ENCODE measurements at regions not wholly inside any gene's neighbourhood (a gene's known extent, or its start where the extent isn't known, plus 50 kb on each side); places are given as distances from the start of the nearest gene placed in this dataset.

- Histone ChIP-seq H3K27ac (no peak overlapping the region), H3K27me3 (no peaks in the 10 kb centered on the region), H3K9me3 (peaks cover 0 to 4% (median 0%) of the 10 kb centered on the region in 4 donors), H3K36me3 (no peaks in the 10 kb centered on the region), H3K4me3 (no peak overlapping the region), H3K4me1 (peaks cover 0 to 11% (median 5%) of the 10 kb centered on the region in 4 donors)
- intact Hi-C loops (cut with DNase I), result no loop called here
- no peak for DNase-seq
- TF ChIP-seq CTCF (IDR thresholded peaks at IDR 0.05) (no peak), POLR2AphosphoS5 (IDR thresholded peaks at IDR 0.05) (no peak), EP300 (IDR thresholded peaks at IDR 0.05) (no peak), POLR2A (IDR thresholded peaks at IDR 0.05) (no peak)
- 94 to 95% methylated on average over 3 of the region's 3 CpGs for WGBS, 2 donors
Observed at GRCh38 chr21:34217263-34217662, 143.9 kb downstream of the MRPS6 start.

DNA sequence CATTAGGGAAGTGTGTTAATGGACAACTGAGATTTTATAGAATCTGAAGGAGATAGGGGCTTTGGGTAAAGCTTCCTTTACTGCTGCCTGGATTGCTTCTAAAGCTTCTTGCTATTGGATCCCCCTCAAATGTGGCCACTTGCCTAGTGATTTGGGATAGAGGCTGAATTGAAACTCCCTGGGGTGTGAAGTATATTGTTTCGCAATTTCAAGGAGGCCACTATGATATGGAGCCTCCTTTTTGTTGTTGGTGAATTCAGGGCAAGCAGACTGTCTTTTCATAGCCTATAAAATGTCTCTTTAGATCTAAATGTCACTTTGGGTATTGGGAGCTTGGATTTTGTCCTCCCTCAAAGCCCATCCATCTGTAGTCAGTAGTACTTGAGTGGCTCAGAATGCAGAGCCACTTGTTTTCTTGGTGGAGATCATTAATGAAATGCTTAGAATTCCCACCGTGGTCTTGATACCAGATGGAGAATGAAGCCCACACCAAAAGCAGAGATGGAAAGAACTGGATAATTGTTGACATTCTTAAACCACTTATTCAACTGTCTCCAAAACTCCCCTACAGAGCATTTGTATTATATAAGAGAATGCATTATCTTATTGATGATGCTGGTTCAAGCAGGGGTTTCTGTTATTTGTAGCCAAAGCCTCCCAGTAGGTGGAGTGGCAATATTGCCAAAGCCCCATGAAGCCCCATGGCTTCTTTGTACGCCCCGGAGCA lies 144.3 kb upstream of the KCNE2 start:
- no peaks in the 10 kb centered on the region for H3K27me3 ChIP-seq
- H3K4me3 ChIP-seq, result no peak overlapping the region
- DNase-seq, result no peak
- no peak overlapping the region for H3K27ac ChIP-seq
- no peaks in the 10 kb centered on the region for H3K36me3 ChIP-seq
- TF ChIP-seq CTCF (IDR thresholded peaks at IDR 0.05) (no peak), POLR2A (IDR thresholded peaks at IDR 0.05) (no peak), POLR2AphosphoS5 (IDR thresholded peaks at IDR 0.05) (no peak), EP300 (IDR thresholded peaks at IDR 0.05) (no peak)
- peaks cover 0 to 11% (median 5%) of the 10 kb centered on the region in 4 donors for H3K4me1 ChIP-seq
- 86 to 89% methylated on average over 4 of the region's 4 CpGs for WGBS, 2 donors
- intact Hi-C loops (cut with DNase I), result no loop called here
- H3K9me3 ChIP-seq, result no peaks in the 10 kb centered on the region

DNA sequence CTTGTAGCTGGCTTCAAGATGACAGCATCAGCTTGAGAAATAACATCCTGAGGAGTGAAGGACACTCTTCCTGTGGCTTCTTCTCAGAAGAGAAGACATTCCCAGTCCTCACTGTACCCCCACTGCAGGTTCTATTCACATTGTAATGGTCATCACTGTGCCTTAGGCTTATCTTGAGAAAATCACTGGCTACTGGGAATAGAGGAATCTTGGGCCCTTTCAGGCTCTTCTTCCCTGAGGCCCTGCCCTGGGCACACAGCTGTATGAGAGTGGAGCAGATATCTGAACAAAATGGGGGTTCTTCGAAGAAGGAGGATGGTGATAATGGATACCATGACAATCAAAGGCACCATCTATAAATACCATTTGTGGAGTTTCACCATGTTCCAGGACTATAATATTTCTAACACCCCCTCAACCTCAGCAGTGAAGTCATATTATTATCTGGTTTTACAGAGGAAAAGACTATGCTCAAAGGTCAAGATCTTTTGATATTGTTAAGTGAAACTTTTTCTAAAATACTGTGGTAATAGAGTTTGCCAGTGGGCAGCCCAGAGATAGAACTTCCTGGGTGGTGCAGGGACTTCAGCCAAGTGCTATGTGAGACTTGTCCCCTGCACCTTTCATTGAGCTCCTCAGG lies 143.1 kb upstream of the KCNE2 start:
- no peak for DNase-seq
- Histone ChIP-seq H3K27ac (no peak overlapping the region), H3K9me3 (no peaks in the 10 kb centered on the region), H3K4me3 (no peak overlapping the region), H3K27me3 (no peaks in the 10 kb centered on the region), H3K36me3 (no peaks in the 10 kb centered on the region), H3K4me1 (peaks cover 0 to 11% (median 5%) of the 10 kb centered on the region in 4 donors)
- no peak for TF ChIP-seq CTCF (IDR thresholded peaks at IDR 0.05)
- no peak for TF ChIP-seq POLR2A (IDR thresholded peaks at IDR 0.05)
- TF ChIP-seq EP300 (IDR thresholded peaks at IDR 0.05), result no peak
- TF ChIP-seq POLR2AphosphoS5 (IDR thresholded peaks at IDR 0.05), result no peak
- intact Hi-C loops (cut with DNase I), result no loop called here
- 91 to 95% methylated on average over 1 of the region's 1 CpG for WGBS, 2 donors

DNA sequence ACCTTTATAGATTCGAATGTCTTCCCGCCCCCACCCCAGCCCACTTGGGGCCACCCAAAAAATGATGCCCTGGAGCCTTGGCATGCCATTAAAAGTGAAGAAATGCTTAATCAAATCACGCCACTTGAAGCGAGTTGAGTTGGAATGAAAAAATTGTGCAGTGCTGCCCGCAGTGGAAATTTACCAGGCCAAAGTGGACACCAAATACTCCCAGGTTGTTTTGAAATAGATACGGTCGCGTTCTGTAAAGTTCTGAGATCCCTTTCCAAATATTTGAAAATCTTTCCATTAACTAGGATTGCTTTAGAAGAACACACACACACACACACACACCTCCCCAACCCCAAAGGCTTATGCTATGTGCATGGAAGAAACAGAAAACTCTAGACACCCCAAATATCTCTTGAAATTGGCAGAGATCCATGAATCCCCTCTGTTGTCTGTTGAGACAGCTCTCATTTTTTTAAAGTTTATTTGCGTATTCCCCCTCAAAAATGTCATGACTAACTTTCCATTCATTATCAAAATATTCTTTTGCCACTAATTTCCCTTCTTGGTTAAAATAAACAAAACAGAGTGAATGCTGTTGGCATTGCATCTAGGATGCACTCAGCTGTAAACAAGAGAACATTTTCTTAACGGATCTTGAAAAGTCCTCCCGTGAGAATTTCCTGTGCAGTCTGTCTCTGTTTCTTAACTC lies 142.3 kb upstream of the KCNE2 start:
- H3K4me1 ChIP-seq, result peaks cover 0 to 11% (median 5%) of the 10 kb centered on the region in 4 donors
- no peaks in the 10 kb centered on the region for H3K9me3 ChIP-seq
- no peak overlapping the region for H3K27ac ChIP-seq
- H3K36me3 ChIP-seq, result no peaks in the 10 kb centered on the region
- no peak for TF ChIP-seq POLR2A (IDR thresholded peaks at IDR 0.05)
- no peak overlapping the region for H3K4me3 ChIP-seq
- no peaks in the 10 kb centered on the region for H3K27me3 ChIP-seq
- no peak for DNase-seq
- intact Hi-C loops (cut with DNase I), result no loop called here
- WGBS, 2 donors, result 83 to 87% methylated on average over 11 of the region's 11 CpGs

DNA sequence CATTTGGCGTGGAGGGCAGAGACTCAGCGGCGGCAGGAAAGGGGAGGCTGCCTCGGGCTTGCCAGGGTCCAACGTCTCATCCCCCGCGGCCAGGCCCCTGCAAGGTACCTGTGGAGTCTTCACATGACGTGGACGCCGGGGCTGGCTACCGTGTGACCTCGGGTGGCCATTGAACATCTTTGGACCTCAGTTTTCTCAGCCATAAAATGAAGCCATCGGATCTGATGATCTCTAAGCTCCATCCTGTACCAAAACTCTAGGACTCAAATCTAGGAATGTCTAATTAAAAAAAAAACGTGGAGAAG lies 141.8 kb upstream of the KCNE2 start:
- Histone ChIP-seq H3K4me1 (peaks cover 0 to 11% (median 5%) of the 10 kb centered on the region in 4 donors), H3K36me3 (no peaks in the 10 kb centered on the region), H3K9me3 (no peaks in the 10 kb centered on the region), H3K4me3 (no peak overlapping the region), H3K27ac (no peak overlapping the region), H3K27me3 (no peaks in the 10 kb centered on the region)
- 84 to 89% methylated on average over 14 of the region's 14 CpGs for WGBS, 2 donors
- no peak for DNase-seq
- intact Hi-C loops (cut with DNase I), result no loop called here
- TF ChIP-seq CTCF (IDR thresholded peaks at IDR 0.05), result no peak
- TF ChIP-seq POLR2A (IDR thresholded peaks at IDR 0.05), result no peak
- TF ChIP-seq POLR2AphosphoS5 (IDR thresholded peaks at IDR 0.05), result no peak
- no peak for TF ChIP-seq EP300 (IDR thresholded peaks at IDR 0.05)

Measured in sigmoid colon (tissue), 6 donors.